KOPT-K1 (cell line): ENCODE measurements at regions not wholly inside any gene's neighbourhood (a gene's known extent, or its start where the extent isn't known, plus 50 kb on each side); places are given as distances from the start of the nearest gene placed in this dataset.

Source experiments
- H3K27ac ChIP-seq: fragments of 200-600 bp; sonication (generic); 2 replicates; pipeline ENCODE4 v1.5.1; 2016; ENCODE audit warnings: antibody characterized with exemption, mild to moderate bottlenecking, low read depth, low read length; ENCODE audit not compliant: poor library complexity, severe bottlenecking
- H3K36me3 ChIP-seq: fragments of 200-600 bp; sonication (generic); 2 replicates; pipeline ENCODE4 v1.5.1; 2017; ENCODE audit warnings: antibody characterized with exemption, mild to moderate bottlenecking, low read length, moderate library complexity; ENCODE audit not compliant: insufficient read depth
- H3K9me3 ChIP-seq: fragments of 200-600 bp; sonication (generic); 2 replicates; pipeline ENCODE4 v1.5.1; 2017; ENCODE audit warnings: antibody characterized with exemption, low read length, mild to moderate bottlenecking; ENCODE audit not compliant: insufficient read depth, poor library complexity, severe bottlenecking

GRCh38 chr13:40407567-40407966 is 258.9 kb downstream of the FOXO1 start:
- Histone ChIP-seq H3K27ac (no peak overlapping the region), H3K36me3 (no peaks in the 10 kb centered on the region), H3K9me3 (peaks cover 7% of the 10 kb centered on the region)

GRCh38 chr13:40408602-40409001 is 257.8 kb downstream of the FOXO1 start:
- Histone ChIP-seq H3K9me3 (peaks cover 7% of the 10 kb centered on the region), H3K36me3 (no peaks in the 10 kb centered on the region), H3K27ac (no peak overlapping the region)

- H3K9me3 ChIP-seq, result peaks cover 7% of the 10 kb centered on the region
- no peaks in the 10 kb centered on the region for H3K36me3 ChIP-seq
- no peak overlapping the region for H3K27ac ChIP-seq
Measured at GRCh38 chr13:40409278-40409677, 257.2 kb downstream of the FOXO1 start.

- Histone ChIP-seq H3K27ac (no peak overlapping the region), H3K9me3 (peaks cover 7% of the 10 kb centered on the region), H3K36me3 (no peaks in the 10 kb centered on the region)
Measured at GRCh38 chr13:40410315-40410714, 256.1 kb downstream of the FOXO1 start.

GRCh38 chr13:40420160-40420740 is 246.2 kb downstream of the FOXO1 start:
- Histone ChIP-seq H3K27ac (no peak overlapping the region), H3K36me3 (no peaks in the 10 kb centered on the region), H3K9me3 (no peaks in the 10 kb centered on the region)

- Histone ChIP-seq H3K36me3 (no peaks in the 10 kb centered on the region), H3K27ac (no peak overlapping the region), H3K9me3 (no peaks in the 10 kb centered on the region)
Measured at GRCh38 chr13:40422588-40423235, 243.7 kb downstream of the FOXO1 start.

GRCh38 chr13:40428354-40428753 is 238.1 kb downstream of the FOXO1 start:
- no peaks in the 10 kb centered on the region for H3K36me3 ChIP-seq
- no peak overlapping the region for H3K27ac ChIP-seq
- no peaks in the 10 kb centered on the region for H3K9me3 ChIP-seq

GRCh38 chr13:40429706-40430545 is 236.5 kb downstream of the FOXO1 start:
- no peak overlapping the region for H3K27ac ChIP-seq
- H3K36me3 ChIP-seq, result no peaks in the 10 kb centered on the region
- H3K9me3 ChIP-seq, result no peaks in the 10 kb centered on the region

- Histone ChIP-seq H3K36me3 (no peaks in the 10 kb centered on the region), H3K27ac (no peak overlapping the region), H3K9me3 (no peaks in the 10 kb centered on the region)
Measured at GRCh38 chr13:40432018-40432978, 234.1 kb downstream of the FOXO1 start.

- no peaks in the 10 kb centered on the region for H3K9me3 ChIP-seq
- H3K27ac ChIP-seq, result no peak overlapping the region
- H3K36me3 ChIP-seq, result no peaks in the 10 kb centered on the region
Measured at GRCh38 chr13:40433001-40433400, 233.4 kb downstream of the FOXO1 start.

GRCh38 chr13:40433577-40433976 is 232.9 kb downstream of the FOXO1 start:
- Histone ChIP-seq H3K27ac (no peak overlapping the region), H3K9me3 (no peaks in the 10 kb centered on the region), H3K36me3 (no peaks in the 10 kb centered on the region)

- Histone ChIP-seq H3K27ac (no peak overlapping the region), H3K36me3 (no peaks in the 10 kb centered on the region), H3K9me3 (no peaks in the 10 kb centered on the region)
Measured at GRCh38 chr13:40434516-40435397, 231.7 kb downstream of the FOXO1 start.

- H3K36me3 ChIP-seq, result no peaks in the 10 kb centered on the region
- no peaks in the 10 kb centered on the region for H3K9me3 ChIP-seq
- no peak overlapping the region for H3K27ac ChIP-seq
Measured at GRCh38 chr13:40438022-40438680, 228.3 kb downstream of the FOXO1 start.
